Pancreas (tissue), 10 donors: ENCODE measurements at regions not wholly inside any gene's neighbourhood (a gene's known extent, or its start where the extent isn't known, plus 50 kb on each side); places are given as distances from the start of the nearest gene placed in this dataset.

ENCODE experiments used
- ATAC-seq, 4 donors: fragments of 200-7000 bp; cut with Tn5 transposase; one replicate each; pipeline versions ENCODE4 v1.8.0 to v1.9.1; 2020; ENCODE audit warnings: mild to moderate bottlenecking in 4 of 4, moderate library complexity in 4 of 4
- DNase-seq, 6 donors: peaks; one replicate each; pipeline ENCODE4 v3.0.0-alpha.2; 2020
- FAIRE-seq: peaks from 2 replicates; lab custom pipeline; 2012; peaks lifted over from hg19 to GRCh38; lab: Jason Lieb, UNC
- H3K27ac ChIP-seq, 4 donors: fragments of 200-600 bp; sonication (generic); 1 replicate in 3 of 4; 2 replicates in 1 of 4; pipeline versions ENCODE4 v1.5.0 to v1.8.0; 2020
- H3K27me3 ChIP-seq, 4 donors: fragments of 200-600 bp; one replicate each; pipeline ENCODE4 v1.8.0; 2021
- H3K36me3 ChIP-seq, 3 donors: fragments of 200-600 bp; sonication (generic) in 1 of 3; one replicate each; pipeline versions ENCODE4 v1.5.0 to v1.8.0; 2020 to 2021
- H3K4me1 ChIP-seq, 3 donors: fragments of 200-600 bp; one replicate each; pipeline ENCODE4 v1.8.0; 2021
- H3K4me3 ChIP-seq, 4 donors: fragments of 200-600 bp; sonication (generic) in 2 of 4; one replicate each; pipeline versions ENCODE4 v1.5.0 to v1.8.0; 2020 to 2021
- H3K9me3 ChIP-seq, 4 donors: fragments of 200-600 bp; one replicate each; pipeline ENCODE4 v1.8.0; 2021
- CTCF ChIP-seq, 4 donors: fragments of 200-600 bp; sonication (generic) in 3 of 4; IDR thresholded peaks; one replicate each; pipeline versions ENCODE4 v1.5.0 to v1.8.0; 2021; ENCODE audit warnings: antibody characterized with exemption in 4 of 4
- WGBS, 2 donors: extraction: QIAGEN DNeasy Blood & Tissue Kit; methylation state at CpG; one replicate each; pipeline ENCODE4 v1.1.7; 2013; 5-methylcytosine and 5-hydroxymethylcytosine counted together
- intact Hi-C, 3 donors: fragments of 100-400 bp; cut with DNase I; formaldehyde crosslinking; loops; one replicate each; pipeline versions ENCODE4 v1.11.1 to v1.14.2; 2022
- donor health status: healthy with polysubstance abuse.
- donor health status: DM: no; HTN: no; CAD: no; lungs with moderate emphysema.
- donor health status: DM: no; HTN: no; CAD: no.
- donor health status: control.
- donor health status: control.
- donor health status: Bipolar disorder and iron deficiency.
- donor health status: DM: yes; HTN: yes; CAD: no.
- donor health status: DM: no; HTN: no; CAD: no.
- donor health status: DM: no; HTN: no; CAD: no.
- donor health status: DM: yes; HTN: yes; CAD: no.

- ATAC-seq (peak in 1 of 4 donors; percentile 31), DNase-seq (no peak), FAIRE-seq (no peak)
- Histone ChIP-seq H3K27me3 (no peaks in the 10 kb centered on the region), H3K4me1 (peaks cover 0 to 3% (median 0%) of the 10 kb centered on the region in 3 donors), H3K27ac (no peak overlapping the region), H3K36me3 (no peaks in the 10 kb centered on the region), H3K9me3 (no peaks in the 10 kb centered on the region), H3K4me3 (no peak overlapping the region)
- no peak for TF ChIP-seq CTCF (IDR thresholded peaks at IDR 0.05)
- WGBS, 2 donors: 76 to 88% methylated on average over 4 of the region's 4 CpGs
- intact Hi-C loops: no loop called here
Observed at GRCh38 chr20:11516448-11516847, 401.2 kb upstream of the BTBD3 start.

DNA sequence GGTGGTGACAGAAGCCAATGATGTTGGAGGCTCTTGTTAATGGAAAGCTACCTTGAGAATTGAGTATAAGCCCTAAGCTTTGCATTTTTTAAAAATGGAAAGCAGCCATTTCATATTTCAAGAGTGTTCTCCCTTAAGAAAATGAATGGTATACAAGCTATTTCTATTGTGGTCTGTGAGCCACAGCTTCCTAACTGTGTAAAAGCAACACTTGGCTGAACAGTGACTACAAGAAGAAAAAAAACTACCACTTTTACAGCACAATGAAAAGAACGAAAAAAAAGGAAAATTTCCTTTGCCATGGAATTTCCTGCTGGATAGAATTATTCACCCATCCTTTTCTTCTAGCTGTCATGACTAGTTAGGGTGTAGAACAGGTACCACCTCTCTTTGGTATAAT lies 397.1 kb upstream of the BTBD3 start:
- Histone ChIP-seq H3K27ac (no peak overlapping the region), H3K4me3 (no peak overlapping the region), H3K27me3 (no peaks in the 10 kb centered on the region), H3K36me3 (no peaks in the 10 kb centered on the region), H3K9me3 (no peaks in the 10 kb centered on the region), H3K4me1 (peaks cover 0 to 3% (median 0%) of the 10 kb centered on the region in 3 donors)
- intact Hi-C loops: no loop called here
- no peak for FAIRE-seq
- no peak for DNase-seq
- 0 to 24% methylated on average over 1 of the region's 1 CpG for WGBS, 2 donors
- no peak for TF ChIP-seq CTCF (IDR thresholded peaks at IDR 0.05)
- no peak for ATAC-seq

DNA sequence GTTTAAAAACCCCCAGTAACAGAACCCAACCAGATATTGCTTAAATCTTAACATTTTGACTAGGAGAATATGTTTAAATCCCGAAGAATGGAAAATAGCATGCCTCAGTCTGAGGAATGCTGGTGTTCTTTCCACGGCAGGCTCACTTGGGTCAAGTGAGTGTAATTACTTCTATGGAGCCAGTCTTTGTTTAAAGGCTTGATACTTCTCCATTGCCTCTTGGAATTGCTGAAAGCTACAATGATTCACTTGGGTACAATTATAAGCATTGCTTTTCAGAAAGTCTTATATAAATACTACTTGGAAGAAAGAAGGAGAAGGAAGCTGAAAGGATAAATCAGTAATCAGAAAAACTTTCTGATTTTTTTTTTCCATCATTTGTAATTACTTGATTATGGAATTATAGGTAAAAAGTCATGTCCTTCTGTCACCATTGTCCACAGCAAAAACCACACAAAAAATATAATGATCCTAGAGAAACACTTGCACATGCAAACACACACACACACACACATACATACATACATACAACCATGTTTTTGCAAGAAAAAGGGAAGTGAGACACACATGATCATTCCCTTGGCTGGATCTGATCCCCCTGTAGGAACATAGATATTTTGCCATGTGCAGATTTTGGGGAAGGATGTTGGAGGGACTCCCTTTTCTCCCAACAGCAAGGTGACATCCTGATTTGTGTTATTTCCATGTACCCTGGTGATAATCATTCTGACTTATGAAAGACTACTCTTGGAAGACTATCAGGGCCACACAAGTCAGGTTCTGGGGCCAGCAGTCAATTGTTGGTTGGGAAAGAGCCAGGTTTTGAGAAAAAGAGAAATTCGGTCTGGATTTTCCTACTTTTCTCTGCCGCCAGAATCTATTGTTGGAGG lies 396.0 kb upstream of the BTBD3 start:
- ATAC-seq (no peak), DNase-seq (no peak), FAIRE-seq (no peak)
- WGBS, 2 donors: 59 to 76% methylated on average over 4 of the region's 4 CpGs
- intact Hi-C loops: no loop called here
- Histone ChIP-seq H3K27ac (no peak overlapping the region), H3K9me3 (no peaks in the 10 kb centered on the region), H3K4me1 (peaks cover 0 to 3% (median 0%) of the 10 kb centered on the region in 3 donors), H3K36me3 (no peaks in the 10 kb centered on the region), H3K27me3 (no peaks in the 10 kb centered on the region), H3K4me3 (no peak overlapping the region)
- TF ChIP-seq CTCF (IDR thresholded peaks at IDR 0.05): no peak

GRCh38 chr20:11522366-11522741 lies 395.3 kb upstream of the BTBD3 start:
- Histone ChIP-seq H3K36me3 (no peaks in the 10 kb centered on the region), H3K27me3 (no peaks in the 10 kb centered on the region), H3K27ac (no peak overlapping the region), H3K4me1 (peaks cover 0 to 3% (median 0%) of the 10 kb centered on the region in 3 donors), H3K9me3 (no peaks in the 10 kb centered on the region), H3K4me3 (no peak overlapping the region)
- TF ChIP-seq CTCF (IDR thresholded peaks at IDR 0.05): no peak
- intact Hi-C loops: no loop called here
- DNase-seq (no peak), FAIRE-seq (no peak), ATAC-seq (no peak)
- 54 to 70% methylated on average over 2 of the region's 2 CpGs for WGBS, 2 donors

GRCh38 chr20:11529047-11529446 lies 388.6 kb upstream of the BTBD3 start:
- no peaks in the 10 kb centered on the region for H3K4me1 ChIP-seq
- no peaks in the 10 kb centered on the region for H3K9me3 ChIP-seq
- intact Hi-C loops: no loop called here
- no peak for ATAC-seq
- no peaks in the 10 kb centered on the region for H3K36me3 ChIP-seq
- no peak for DNase-seq
- H3K4me3 ChIP-seq: no peak overlapping the region
- FAIRE-seq: no peak
- 86 to 91% methylated on average over 4 of the region's 4 CpGs for WGBS, 2 donors
- TF ChIP-seq CTCF (IDR thresholded peaks at IDR 0.05): no peak
- no peak overlapping the region for H3K27ac ChIP-seq
- no peaks in the 10 kb centered on the region for H3K27me3 ChIP-seq
